ENCODE measurements at regions not wholly inside any gene's neighbourhood (a gene's known extent, or its start where the extent isn't known, plus 50 kb on each side); places are given as distances from the start of the nearest gene placed in this dataset.

GRCh38 chr14:85895603-85896002 is 365.7 kb downstream of the FLRT2 start:
- no peak overlapping the region for H3K4me3 ChIP-seq (ENCODE audit: low read length)
- TF ChIP-seq, protein P1, sequence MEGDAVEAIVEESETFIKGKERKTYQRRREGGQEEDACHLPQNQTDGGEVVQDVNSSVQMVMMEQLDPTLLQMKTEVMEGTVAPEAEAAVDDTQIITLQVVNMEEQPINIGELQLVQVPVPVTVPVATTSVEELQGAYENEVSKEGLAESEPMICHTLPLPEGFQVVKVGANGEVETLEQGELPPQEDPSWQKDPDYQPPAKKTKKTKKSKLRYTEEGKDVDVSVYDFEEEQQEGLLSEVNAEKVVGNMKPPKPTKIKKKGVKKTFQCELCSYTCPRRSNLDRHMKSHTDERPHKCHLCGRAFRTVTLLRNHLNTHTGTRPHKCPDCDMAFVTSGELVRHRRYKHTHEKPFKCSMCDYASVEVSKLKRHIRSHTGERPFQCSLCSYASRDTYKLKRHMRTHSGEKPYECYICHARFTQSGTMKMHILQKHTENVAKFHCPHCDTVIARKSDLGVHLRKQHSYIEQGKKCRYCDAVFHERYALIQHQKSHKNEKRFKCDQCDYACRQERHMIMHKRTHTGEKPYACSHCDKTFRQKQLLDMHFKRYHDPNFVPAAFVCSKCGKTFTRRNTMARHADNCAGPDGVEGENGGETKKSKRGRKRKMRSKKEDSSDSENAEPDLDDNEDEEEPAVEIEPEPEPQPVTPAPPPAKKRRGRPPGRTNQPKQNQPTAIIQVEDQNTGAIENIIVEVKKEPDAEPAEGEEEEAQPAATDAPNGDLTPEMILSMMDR (conservative IDR thresholded peaks at IDR 0.05; ENCODE audit: low read depth, low read length), result no peak
- no peak for DNase-seq (ENCODE audit: low read depth)

GRCh38 chr14:85892251-85892650 is 362.3 kb downstream of the FLRT2 start:
- no peak for DNase-seq (ENCODE audit: low read depth)
- H3K4me3 ChIP-seq (ENCODE audit: low read length), result no peak overlapping the region
- TF ChIP-seq, protein P1 (conservative IDR thresholded peaks at IDR 0.05; ENCODE audit: low read depth, low read length), result no peak

GRCh38 chr14:85883966-85884365 is 354.0 kb downstream of the FLRT2 start:
- TF ChIP-seq, protein P1 (conservative IDR thresholded peaks at IDR 0.05; ENCODE audit: low read depth, low read length), result no peak
- no peak for DNase-seq (ENCODE audit: low read depth)
- H3K4me3 ChIP-seq (ENCODE audit: low read length), result no peak overlapping the region

GRCh38 chr14:85883101-85883500 is 353.2 kb downstream of the FLRT2 start:
- TF ChIP-seq, protein P1 (conservative IDR thresholded peaks at IDR 0.05; ENCODE audit: low read depth, low read length), result no peak
- no peak overlapping the region for H3K4me3 ChIP-seq (ENCODE audit: low read length)
- no peak for DNase-seq (ENCODE audit: low read depth)

DNA sequence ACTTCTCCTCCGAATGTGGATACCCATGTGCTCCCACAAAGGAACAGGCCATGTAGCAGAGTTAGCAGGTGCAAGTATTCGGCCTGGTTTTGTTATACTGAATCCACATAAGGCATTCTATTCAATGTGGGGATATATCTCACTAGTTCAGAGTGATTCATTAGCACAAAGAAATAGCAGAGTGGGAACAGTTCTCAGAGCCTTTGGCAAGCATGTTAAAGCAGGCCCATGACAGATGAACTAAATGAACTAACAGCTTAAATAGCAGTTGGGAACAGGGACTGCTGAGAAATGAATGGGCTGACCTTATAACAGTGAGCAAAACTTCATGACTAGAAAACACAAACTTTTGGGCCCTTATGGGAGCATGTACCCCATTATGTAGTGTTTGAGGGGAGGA is 352.0 kb downstream of the FLRT2 start:
- no peak for DNase-seq (ENCODE audit: low read depth)
- TF ChIP-seq, protein P1 (conservative IDR thresholded peaks at IDR 0.05; ENCODE audit: low read depth, low read length), result no peak
- no peak overlapping the region for H3K4me3 ChIP-seq (ENCODE audit: low read length)

DNA sequence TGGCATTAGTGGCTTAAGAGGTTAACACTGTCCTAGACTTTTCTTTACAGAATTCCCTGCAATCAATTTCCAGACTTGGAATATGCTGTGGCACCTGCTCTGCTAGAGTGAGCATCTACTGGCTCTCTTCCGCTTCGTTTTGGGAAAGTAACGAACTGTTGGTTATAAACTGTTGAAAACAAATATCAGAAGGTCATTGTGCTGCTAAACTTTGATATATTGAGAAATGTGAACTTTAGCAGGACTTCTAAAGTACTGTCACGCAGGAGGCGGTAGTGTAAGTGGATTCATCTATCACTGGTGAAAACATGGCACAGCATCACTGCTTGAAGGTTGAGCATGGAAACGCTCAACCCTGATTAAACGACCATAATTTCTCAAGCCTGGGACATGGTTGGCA is 348.9 kb downstream of the FLRT2 start:
- TF ChIP-seq, protein P1 (conservative IDR thresholded peaks at IDR 0.05; ENCODE audit: low read depth, low read length), result no peak
- no peak overlapping the region for H3K4me3 ChIP-seq (ENCODE audit: low read length)
- no peak for DNase-seq (ENCODE audit: low read depth)

- TF ChIP-seq, protein P1 (conservative IDR thresholded peaks at IDR 0.05; ENCODE audit: low read depth, low read length), result no peak
- no peak for DNase-seq (ENCODE audit: low read depth)
- no peak overlapping the region for H3K4me3 ChIP-seq (ENCODE audit: low read length)
Observed at GRCh38 chr14:85873006-85873405, 343.1 kb downstream of the FLRT2 start.
